Upper lobe of left lung (tissue), 4 donors: ENCODE measurements at regions not wholly inside any gene's neighbourhood (a gene's known extent, or its start where the extent isn't known, plus 50 kb on each side); places are given as distances from the start of the nearest gene placed in this dataset.

Experiments used
- CTCF ChIP-seq, 6 experiments: fragments of 450-650 bp in 4 of 6; fragments of 200-600 bp in 2 of 6; sonication (generic) in 2 of 6; IDR thresholded peaks; one replicate each; pipeline ENCODE4 v1.5.1; 2016 to 2019; ENCODE audit warnings: antibody characterized with exemption in 6 of 6
- EP300 ChIP-seq, 4 donors: sonication (generic); formaldehyde crosslinking; IDR thresholded peaks; one replicate each; pipeline ENCODE4 v1.5.1; 2017; ENCODE audit warnings: antibody characterized with exemption in 4 of 4, control low read depth in 2 of 4
- POLR2A ChIP-seq, 4 donors: fragments of 450-650 bp; IDR thresholded peaks; one replicate each; pipeline ENCODE4 v1.5.1; 2016 to 2017; ENCODE audit warnings: antibody characterized with exemption in 4 of 4, mild to moderate bottlenecking in 2 of 4

GRCh38 chr18:78640246-78640995 is 339.2 kb upstream of the SALL3 start:
- TF ChIP-seq EP300 (IDR thresholded peaks at IDR 0.05) (no peak), CTCF (IDR thresholded peaks at IDR 0.05) (no peak), POLR2A (IDR thresholded peaks at IDR 0.05) (no peak)
